ENCODE measurements at regions not wholly inside any gene's neighbourhood (a gene's known extent, or its start where the extent isn't known, plus 50 kb on each side); places are given as distances from the start of the nearest gene placed in this dataset.

DNA sequence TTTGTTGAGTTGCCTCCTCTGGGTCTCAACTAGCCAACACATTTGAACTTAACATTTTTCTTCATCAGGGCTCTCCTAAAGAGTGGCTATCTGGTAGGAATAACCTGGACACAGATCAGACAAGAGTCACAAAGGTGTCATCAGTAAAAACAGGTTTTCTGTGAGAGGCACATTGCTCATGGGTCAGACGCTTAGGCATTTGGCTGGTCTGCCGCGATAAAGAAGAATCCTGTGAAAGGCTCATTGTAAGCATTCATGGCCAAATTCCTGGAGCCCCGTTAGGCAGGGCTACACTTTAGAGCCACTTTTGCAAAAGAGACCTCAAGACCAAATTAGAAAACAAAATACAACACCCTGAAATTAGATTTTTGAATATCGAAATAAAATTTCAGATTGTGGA lies 64.2 kb upstream of the PDE4B start:
- no peak for DNase-seq (ENCODE audit: low read depth, low spot score)

DNA sequence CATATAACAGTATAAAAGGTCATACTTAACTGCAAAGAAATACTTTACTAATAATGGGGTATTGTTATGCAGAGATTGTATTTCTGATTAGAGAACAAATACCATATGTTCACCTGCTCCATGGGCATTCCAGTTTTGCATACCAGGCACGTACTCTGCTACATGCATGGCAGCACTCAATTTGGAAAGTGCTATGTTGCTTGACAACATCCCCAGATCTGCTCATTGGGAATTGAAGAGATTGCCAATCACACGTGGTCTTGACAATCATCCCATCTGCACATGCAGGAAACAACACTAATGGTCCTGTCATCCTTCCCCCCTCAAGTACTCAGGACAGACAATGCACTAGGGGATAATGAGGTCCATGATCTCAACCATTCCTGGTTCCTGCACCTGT lies 63.4 kb upstream of the PDE4B start:
- no CpG with 5 or more reads among the region's 2 CpGs for WGBS (ENCODE audit: insufficient coverage, insufficient read length)

More for the DNA sequence above, 64.2 kb upstream of the PDE4B start:
- no peaks in the 10 kb centered on the region for H3K9me3 ChIP-seq (ENCODE audit: control insufficient read depth, insufficient read depth, low read length)
- H3K27ac ChIP-seq (ENCODE audit: low read length), result no peak overlapping the region
- no peaks in the 10 kb centered on the region for H3K4me1 ChIP-seq (ENCODE audit: control insufficient read depth, insufficient read depth, low read length)
- H3K27me3 ChIP-seq (ENCODE audit: control insufficient read depth, insufficient read depth, low read length), result no peaks in the 10 kb centered on the region
- H3K36me3 ChIP-seq (ENCODE audit: control insufficient read depth, insufficient read depth, low read length), result no peaks in the 10 kb centered on the region
- no CpG with 5 or more reads among the region's 5 CpGs for WGBS (ENCODE audit: insufficient coverage, insufficient read length)
- no peak overlapping the region for H3K4me3 ChIP-seq (ENCODE audit: low read length)

GRCh38 chr1:65734979-65735378 lies 57.7 kb upstream of the PDE4B start:
- H3K4me3 ChIP-seq (ENCODE audit: low read length), result no peak overlapping the region
- H3K27me3 ChIP-seq (ENCODE audit: control insufficient read depth, insufficient read depth, low read length), result no peaks in the 10 kb centered on the region
- no peaks in the 10 kb centered on the region for H3K36me3 ChIP-seq (ENCODE audit: control insufficient read depth, insufficient read depth, low read length)
- H3K27ac ChIP-seq (ENCODE audit: low read length), result no peak overlapping the region
- H3K9me3 ChIP-seq (ENCODE audit: control insufficient read depth, insufficient read depth, low read length), result no peaks in the 10 kb centered on the region
- H3K4me1 ChIP-seq (ENCODE audit: control insufficient read depth, insufficient read depth, low read length), result no peaks in the 10 kb centered on the region
- DNase-seq (ENCODE audit: low read depth, low spot score), result no peak
- WGBS (ENCODE audit: insufficient coverage, insufficient read length), result no CpG with 5 or more reads among the region's 2 CpGs

More for the DNA sequence above, 63.4 kb upstream of the PDE4B start:
- H3K9me3 ChIP-seq (ENCODE audit: control insufficient read depth, insufficient read depth, low read length), result no peaks in the 10 kb centered on the region
- H3K36me3 ChIP-seq (ENCODE audit: control insufficient read depth, insufficient read depth, low read length), result no peaks in the 10 kb centered on the region
- no peak for DNase-seq (ENCODE audit: low read depth, low spot score)
- no peak overlapping the region for H3K27ac ChIP-seq (ENCODE audit: low read length)
- H3K27me3 ChIP-seq (ENCODE audit: control insufficient read depth, insufficient read depth, low read length), result no peaks in the 10 kb centered on the region
- H3K4me1 ChIP-seq (ENCODE audit: control insufficient read depth, insufficient read depth, low read length), result no peaks in the 10 kb centered on the region
- H3K4me3 ChIP-seq (ENCODE audit: low read length), result no peak overlapping the region

DNA sequence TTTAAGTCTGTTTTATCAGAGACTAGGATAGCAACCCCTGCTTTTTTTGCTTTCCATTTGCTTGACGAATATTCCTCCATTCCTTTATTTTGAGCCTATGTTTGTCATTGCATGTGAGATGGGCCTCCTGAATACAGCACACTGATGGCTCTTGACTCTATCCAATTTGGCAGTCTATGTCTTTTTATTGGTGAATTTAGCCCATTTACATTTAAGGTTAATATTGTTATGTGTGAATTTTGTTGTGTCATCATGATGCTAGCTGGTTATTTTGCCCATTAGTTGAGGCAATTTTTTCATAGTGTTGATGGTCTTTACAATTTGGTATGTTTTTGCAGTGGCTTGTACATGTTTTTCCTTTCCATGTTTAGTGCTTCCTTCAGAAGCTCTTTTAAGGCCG lies 50.7 kb upstream of the PDE4B start:
- Histone ChIP-seq H3K4me1 (ENCODE audit: control insufficient read depth, insufficient read depth, low read length) (no peaks in the 10 kb centered on the region), H3K9me3 (ENCODE audit: control insufficient read depth, insufficient read depth, low read length) (peaks cover 3% of the 10 kb centered on the region), H3K36me3 (ENCODE audit: control insufficient read depth, insufficient read depth, low read length) (no peaks in the 10 kb centered on the region), H3K4me3 (ENCODE audit: low read length) (no peak overlapping the region), H3K27ac (ENCODE audit: low read length) (no peak overlapping the region), H3K27me3 (ENCODE audit: control insufficient read depth, insufficient read depth, low read length) (no peaks in the 10 kb centered on the region)
- WGBS (ENCODE audit: insufficient coverage, insufficient read length), result no CpG with 5 or more reads among the region's 2 CpGs
- no peak for DNase-seq (ENCODE audit: low read depth, low spot score)

Measured in iPS DF 6.9 (cell line).